Right lobe of liver (tissue), 6 donors: ENCODE measurements at regions not wholly inside any gene's neighbourhood (a gene's known extent, or its start where the extent isn't known, plus 50 kb on each side); places are given as distances from the start of the nearest gene placed in this dataset.

ENCODE experiments used
- ATAC-seq, 4 donors: fragments of 200-7000 bp; cut with Tn5 transposase; one replicate each; pipeline ENCODE4 v1.9.1; 2020; ENCODE audit warnings: mild to moderate bottlenecking in 4 of 4, moderate library complexity in 4 of 4
- DNase-seq, 3 donors: peaks; one replicate each; pipeline ENCODE4 v3.0.0-alpha.2; 2020
- H3K27ac ChIP-seq, 3 donors: fragments of 200-600 bp; one replicate each; pipeline ENCODE4 v1.8.0; 2022
- H3K27me3 ChIP-seq, 2 donors: fragments of 200-600 bp; one replicate each; pipeline ENCODE4 v1.8.0; 2022
- H3K36me3 ChIP-seq, 4 donors: fragments of 200-600 bp; sonication (generic) in 1 of 4; one replicate each; pipeline versions ENCODE4 v1.5.1 to v1.8.0; 2017 to 2022; ENCODE audit warnings: control low read depth in 1 of 4
- H3K4me1 ChIP-seq, 4 donors: fragments of 200-600 bp; sonication (generic) in 1 of 4; one replicate each; pipeline versions ENCODE4 v1.5.1 to v1.8.0; 2017 to 2022; ENCODE audit warnings: control low read depth in 1 of 4
- H3K4me3 ChIP-seq, 3 donors: fragments of 200-600 bp; one replicate each; pipeline ENCODE4 v1.8.0; 2022
- H3K9me3 ChIP-seq, 4 donors: fragments of 200-600 bp; sonication (generic) in 1 of 4; one replicate each; pipeline versions ENCODE4 v1.5.1 to v1.8.0; 2017 to 2022; ENCODE audit warnings: control low read depth in 1 of 4
- POLR2A ChIP-seq: fragments of 450-650 bp; IDR thresholded peaks from one replicate; pipeline ENCODE4 v1.6.1; 2017; ENCODE audit warnings: antibody characterized with exemption, mild to moderate bottlenecking
- WGBS: methylation state at CpG from one replicate; pipeline ENCODE4 v1.1.6; 2018; ENCODE audit warnings: low coverage, low lambda C conversion rate; ENCODE audit not compliant: insufficient coverage; ENCODE audit errors: missing lambda C conversion rate; 5-methylcytosine and 5-hydroxymethylcytosine counted together
- intact Hi-C, 2 donors: fragments of 100-400 bp; cut with DNase I; formaldehyde crosslinking; loops; one replicate each; pipeline versions ENCODE4 v1.11.2 to v1.14.1; 2022
- TF ChIP-seq, protein P1 (sequence below), 4 donors: fragments of 200-600 bp in 3 of 4; fragments of 450-650 bp in 1 of 4; IDR thresholded peaks; one replicate each; pipeline versions ENCODE4 v1.5.1 to v1.8.0; 2016 to 2022; ENCODE audit warnings: antibody characterized with exemption in 4 of 4, mild to moderate bottlenecking in 2 of 4
- donor health status: DM: no; HTN: yes; CAD: no.
- donor health status: DM: no; HTN: no; CAD: no.
- donor health status: DM: no; HTN: no; CAD: no.
- donor health status: DM: no; HTN: yes; CAD: no.
- donor health status: DM: no; HTN: yes; CAD: no.

DNA sequence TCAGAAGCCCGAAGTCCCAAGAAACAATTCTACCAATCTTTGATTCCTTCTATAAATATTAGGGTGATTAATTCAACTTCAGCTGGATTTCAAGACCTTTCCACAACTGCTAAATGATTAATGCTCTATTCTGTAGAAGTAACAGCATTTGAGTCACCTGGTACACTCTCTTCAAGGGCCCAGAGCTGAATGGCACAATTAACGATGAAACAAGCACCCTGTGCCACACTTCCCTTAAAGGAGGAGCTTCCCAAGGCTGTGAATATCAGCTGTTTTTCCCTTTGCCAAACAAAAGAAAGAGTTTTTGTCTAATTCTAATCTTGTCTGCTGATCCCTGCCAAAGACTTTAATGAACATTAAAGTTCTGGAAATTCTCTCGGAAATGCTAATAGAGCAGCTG lies 56.0 kb downstream of the BOD1L2 start:
- Histone ChIP-seq H3K36me3 (no peaks in the 10 kb centered on the region), H3K27me3 (no peaks in the 10 kb centered on the region), H3K4me3 (no peak overlapping the region), H3K4me1 (no peaks in the 10 kb centered on the region), H3K9me3 (no peaks in the 10 kb centered on the region), H3K27ac (no peak overlapping the region)
- no peak for TF ChIP-seq POLR2A
- 88% methylated on average over 3 of the region's 3 CpGs for WGBS
- intact Hi-C loops: no loop called here
- DNase-seq: no peak
- no peak for ATAC-seq

DNA sequence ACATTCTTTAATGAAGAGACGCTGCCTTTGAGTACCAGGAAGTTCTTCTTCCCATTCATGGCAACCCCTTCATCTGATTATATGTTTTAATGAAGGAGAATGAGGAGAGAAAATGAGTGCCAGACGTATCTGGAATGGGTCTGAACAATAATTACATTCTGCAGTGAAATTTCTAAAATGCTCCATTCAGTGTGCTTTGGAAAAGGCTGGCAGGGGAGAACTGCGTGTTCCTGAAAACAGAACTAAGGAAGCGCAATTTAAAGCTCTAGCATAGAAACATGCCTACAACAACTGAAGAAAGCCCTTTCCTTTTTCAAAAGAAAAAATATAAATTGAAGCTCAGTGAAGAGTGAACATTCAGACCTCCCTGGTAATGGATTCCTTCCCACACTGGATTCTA lies 58.8 kb downstream of the BOD1L2 start:
- intact Hi-C loops: no loop called here
- 85% methylated on average over 4 of the region's 4 CpGs for WGBS
- TF ChIP-seq, protein P1, sequence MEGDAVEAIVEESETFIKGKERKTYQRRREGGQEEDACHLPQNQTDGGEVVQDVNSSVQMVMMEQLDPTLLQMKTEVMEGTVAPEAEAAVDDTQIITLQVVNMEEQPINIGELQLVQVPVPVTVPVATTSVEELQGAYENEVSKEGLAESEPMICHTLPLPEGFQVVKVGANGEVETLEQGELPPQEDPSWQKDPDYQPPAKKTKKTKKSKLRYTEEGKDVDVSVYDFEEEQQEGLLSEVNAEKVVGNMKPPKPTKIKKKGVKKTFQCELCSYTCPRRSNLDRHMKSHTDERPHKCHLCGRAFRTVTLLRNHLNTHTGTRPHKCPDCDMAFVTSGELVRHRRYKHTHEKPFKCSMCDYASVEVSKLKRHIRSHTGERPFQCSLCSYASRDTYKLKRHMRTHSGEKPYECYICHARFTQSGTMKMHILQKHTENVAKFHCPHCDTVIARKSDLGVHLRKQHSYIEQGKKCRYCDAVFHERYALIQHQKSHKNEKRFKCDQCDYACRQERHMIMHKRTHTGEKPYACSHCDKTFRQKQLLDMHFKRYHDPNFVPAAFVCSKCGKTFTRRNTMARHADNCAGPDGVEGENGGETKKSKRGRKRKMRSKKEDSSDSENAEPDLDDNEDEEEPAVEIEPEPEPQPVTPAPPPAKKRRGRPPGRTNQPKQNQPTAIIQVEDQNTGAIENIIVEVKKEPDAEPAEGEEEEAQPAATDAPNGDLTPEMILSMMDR (IDR thresholded peaks at IDR 0.05): no peak
- no peak for TF ChIP-seq POLR2A

DNA sequence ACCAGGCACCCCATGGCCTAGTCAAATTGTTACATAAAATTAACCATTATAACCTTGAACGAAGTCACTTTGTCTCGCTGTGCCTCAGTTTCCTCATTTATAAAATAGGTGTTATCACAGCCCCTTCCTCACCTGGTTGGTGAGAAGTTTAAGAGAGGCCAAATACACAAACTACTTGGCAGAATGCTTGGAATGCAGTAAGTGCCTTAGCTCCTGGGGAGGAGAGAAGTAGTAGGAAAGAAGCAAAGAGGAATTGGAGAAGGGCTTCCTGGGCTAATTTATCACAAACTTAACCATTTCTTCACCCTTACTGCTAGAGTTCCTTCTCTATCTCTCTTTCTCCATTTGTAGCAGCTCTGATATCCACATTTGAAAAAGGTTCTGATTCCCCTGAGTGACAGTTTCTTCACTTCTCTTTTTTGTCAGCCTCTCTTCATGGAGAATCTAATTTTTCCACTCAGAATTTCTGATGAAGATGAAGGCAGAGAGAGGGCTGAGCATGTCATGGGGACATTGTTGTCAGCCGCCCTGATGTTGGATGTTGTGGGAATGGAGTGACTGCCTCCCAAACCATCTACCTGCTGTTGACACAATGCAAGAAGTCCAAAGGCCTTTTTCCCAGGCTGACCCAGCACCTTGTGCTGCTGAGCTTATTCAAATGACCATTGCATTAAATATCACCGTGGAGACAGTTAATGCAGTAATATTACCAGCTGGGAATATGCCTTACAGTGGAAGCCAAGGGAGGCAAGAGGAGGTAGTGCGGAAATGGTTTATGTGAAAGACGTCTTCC lies 60.4 kb downstream of the BOD1L2 start:
- TF ChIP-seq, protein P1 (IDR thresholded peaks at IDR 0.05): no peak
- no peak for TF ChIP-seq POLR2A
- DNase-seq (no peak), ATAC-seq (peak in 1 of 4 donors; percentile 33)
- Histone ChIP-seq H3K27ac (no peak overlapping the region), H3K9me3 (no peaks in the 10 kb centered on the region), H3K27me3 (no peaks in the 10 kb centered on the region), H3K4me3 (no peak overlapping the region), H3K4me1 (peaks cover 0 to 6% (median 0%) of the 10 kb centered on the region in 4 donors), H3K36me3 (no peaks in the 10 kb centered on the region)
- WGBS: 71% methylated on average over 6 of the region's 6 CpGs
- intact Hi-C loops: no loop called here

More for the DNA sequence above, 58.8 kb downstream of the BOD1L2 start:
- H3K4me1 ChIP-seq: peaks cover 0 to 3% (median 0%) of the 10 kb centered on the region in 4 donors
- no peaks in the 10 kb centered on the region for H3K9me3 ChIP-seq
- no peak overlapping the region for H3K4me3 ChIP-seq
- no peaks in the 10 kb centered on the region for H3K36me3 ChIP-seq
- H3K27ac ChIP-seq: no peak overlapping the region
- H3K27me3 ChIP-seq: no peaks in the 10 kb centered on the region
- DNase-seq: no peak
- no peak for ATAC-seq

DNA sequence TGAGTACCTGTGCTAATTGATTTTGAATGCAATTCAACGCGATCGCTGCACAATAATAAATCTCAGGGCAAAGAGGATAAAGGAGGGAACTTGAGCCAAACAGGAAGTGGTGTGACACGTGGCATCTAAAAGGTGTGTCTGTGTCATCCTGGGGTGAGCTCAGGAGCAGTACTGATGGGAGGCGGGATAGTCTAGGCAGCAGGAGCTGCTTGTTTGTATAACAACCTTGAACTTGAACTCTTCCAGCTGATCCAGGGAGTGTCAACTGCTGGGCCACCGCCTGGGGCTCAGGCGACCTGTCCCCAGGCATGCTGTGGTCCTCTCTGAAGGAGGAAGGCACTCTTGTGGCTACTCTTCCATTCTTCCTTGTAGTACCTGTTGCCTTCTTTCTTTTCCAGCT lies 61.2 kb downstream of the BOD1L2 start:
- Histone ChIP-seq H3K27ac (no peak overlapping the region), H3K4me3 (no peak overlapping the region), H3K36me3 (no peaks in the 10 kb centered on the region), H3K4me1 (peaks cover 0 to 6% (median 0%) of the 10 kb centered on the region in 4 donors), H3K27me3 (no peaks in the 10 kb centered on the region), H3K9me3 (no peaks in the 10 kb centered on the region)
- WGBS: 73% methylated on average over 6 of the region's 7 CpGs
- no peak for TF ChIP-seq POLR2A
- TF ChIP-seq, protein P1 (IDR thresholded peaks at IDR 0.05): no peak
- DNase-seq: no peak
- intact Hi-C loops: no loop called here
- no peak for ATAC-seq

DNA sequence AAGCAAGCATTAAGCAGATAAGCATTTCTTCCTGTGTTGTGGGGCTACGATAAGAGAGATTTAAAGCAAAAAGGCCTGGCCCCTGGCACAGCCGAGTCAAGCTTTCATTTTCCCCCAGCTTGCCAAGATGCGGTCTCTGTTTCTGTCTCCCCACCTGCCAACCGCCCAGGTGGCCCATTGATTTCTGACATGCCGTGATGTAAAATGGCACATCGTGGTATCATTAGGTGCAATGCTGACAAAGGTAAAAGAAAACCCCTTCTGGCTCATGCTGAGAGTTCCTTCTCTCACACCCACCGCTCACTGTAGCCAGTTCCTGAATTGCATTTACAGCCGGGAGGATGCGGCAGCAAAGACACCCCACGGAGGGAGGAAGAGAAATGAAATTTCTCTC lies 62.8 kb downstream of the BOD1L2 start:
- H3K36me3 ChIP-seq: no peaks in the 10 kb centered on the region
- TF ChIP-seq, protein P1 (IDR thresholded peaks at IDR 0.05): no peak
- no peak for TF ChIP-seq POLR2A
- no peak overlapping the region for H3K4me3 ChIP-seq
- intact Hi-C loops: no loop called here
- 39% methylated on average over 10 of the region's 10 CpGs for WGBS
- no peak overlapping the region for H3K27ac ChIP-seq
- no peaks in the 10 kb centered on the region for H3K9me3 ChIP-seq
- DNase-seq (no peak), ATAC-seq (peak in 1 of 4 donors; percentile 17)
- H3K4me1 ChIP-seq: peaks cover 0 to 6% (median 0%) of the 10 kb centered on the region in 4 donors
- no peaks in the 10 kb centered on the region for H3K27me3 ChIP-seq
